H1 (cell line): ENCODE measurements at regions not wholly inside any gene's neighbourhood (a gene's known extent, or its start where the extent isn't known, plus 50 kb on each side); places are given as distances from the start of the nearest gene placed in this dataset.

Experiments
- CTCF ChIA-PET: fragments of 300-600 bp; sonication (Branson Sonifier 250); formaldehyde crosslinking; loops from one replicate; lab custom pipeline; 2021; ENCODE audit not compliant: partially characterized antibody; lab: Charles Lee
- POLR2A ChIA-PET: fragments of 300-600 bp; sonication (Branson Sonifier 250); formaldehyde crosslinking; loops from one replicate; lab custom pipeline; 2021; ENCODE audit warnings: inconsistent platforms; ENCODE audit not compliant: partially characterized antibody; lab: Charles Lee
- DNase-seq, 2 experiments: peaks; one replicate each; pipeline versions ENCODE4 v3.0.0 to v3.0.0-alpha.2; 2010 to 2022; ENCODE audit warnings: low spot score in 2 of 2, low read depth in 1 of 2, mixed read lengths in 1 of 2
- FAIRE-seq: peaks from 2 replicates; lab custom pipeline; 2011; peaks lifted over from hg19 to GRCh38; lab: Jason Lieb, UNC
- H2AFZ ChIP-seq: 2 replicates; pipeline ENCODE4 v1.8.1; 2012; ENCODE audit warnings: low read length, inconsistent platforms
- H2AK5ac ChIP-seq: 2 replicates; pipeline ENCODE4 v1.6.1; 2013; ENCODE audit warnings: low read depth, low read length
- H2BK120ac ChIP-seq: replicated peaks from 2 replicates; pipeline ENCODE3; 2013; ENCODE audit warnings: low read depth, low read length, inconsistent platforms
- H2BK12ac ChIP-seq: 2 replicates; pipeline ENCODE4 v1.6.1; 2013; ENCODE audit warnings: low read depth, low read length
- H2BK15ac ChIP-seq: 2 replicates; pipeline ENCODE4 v1.6.1; 2013; ENCODE audit warnings: low read length
- H2BK20ac ChIP-seq: 2 replicates; pipeline ENCODE4 v1.6.1; 2013; ENCODE audit warnings: low read length
- H2BK5ac ChIP-seq: 2 replicates; pipeline ENCODE4 v1.6.1; 2013; ENCODE audit warnings: low read depth, low read length
- H3K14ac ChIP-seq: 2 replicates; pipeline ENCODE4 v1.6.1; 2013; ENCODE audit warnings: inconsistent platforms; ENCODE audit not compliant: insufficient read length
- H3K18ac ChIP-seq: 2 replicates; pipeline ENCODE4 v1.6.1; 2013; ENCODE audit warnings: low read length; ENCODE audit errors: extremely low read depth
- H3K23ac ChIP-seq: 2 replicates; pipeline ENCODE4 v1.6.1; 2013; ENCODE audit warnings: inconsistent platforms; ENCODE audit not compliant: insufficient read length
- H3K23me2 ChIP-seq: 2 replicates; pipeline ENCODE4 v1.6.1; 2013; ENCODE audit warnings: low read depth, low read length
- H3K27ac ChIP-seq: 2 replicates; pipeline ENCODE4 v1.6.1; 2011; ENCODE audit warnings: low read depth, low read length, inconsistent platforms
- H3K27me3 ChIP-seq, 4 experiments: replicated peaks in 1 of 4; 1 replicate in 1 of 4; 2 replicates in 3 of 4; pipeline versions ENCODE4 v1.6.1 to v1.8.1; 2011 to 2013; ENCODE audit warnings: low read length in 3 of 4, mild to moderate bottlenecking in 3 of 4, inconsistent platforms in 2 of 4, mixed read lengths in 2 of 4, moderate library complexity in 1 of 4; ENCODE audit not compliant: control insufficient read depth in 3 of 4, insufficient read depth in 3 of 4; ENCODE audit errors: extremely low read depth in 1 of 4
- H3K36me3 ChIP-seq, 4 experiments: 2 replicates each; pipeline versions ENCODE4 v1.6.1 to v1.8.1; 2011 to 2013; ENCODE audit warnings: mild to moderate bottlenecking in 4 of 4, low read length in 3 of 4, moderate library complexity in 2 of 4, control low read depth in 1 of 4, inconsistent platforms in 1 of 4; ENCODE audit not compliant: insufficient read depth in 4 of 4, control insufficient read depth in 2 of 4
- H3K4ac ChIP-seq: replicated peaks from 2 replicates; pipeline ENCODE3; 2013; ENCODE audit warnings: low read length, low read depth, mixed read lengths, inconsistent platforms; ENCODE audit not compliant: insufficient read length
- H3K4me1 ChIP-seq, 4 experiments: replicated peaks in 1 of 4; 1 replicate in 1 of 4; 2 replicates in 3 of 4; pipeline versions ENCODE4 v1.6.1 to v1.8.1; 2011 to 2013; ENCODE audit warnings: low read length in 3 of 4, inconsistent platforms in 2 of 4, mixed read lengths in 1 of 4; ENCODE audit not compliant: insufficient read depth in 4 of 4, control insufficient read depth in 3 of 4
- H3K4me2 ChIP-seq, 2 experiments: 2 replicates each; pipeline versions ENCODE4 v1.6.1 to v1.8.1; 2011 to 2013; ENCODE audit warnings: low read depth in 2 of 2, low read length in 2 of 2, control low read depth in 1 of 2, inconsistent platforms in 1 of 2, mild to moderate bottlenecking in 1 of 2; ENCODE audit not compliant: insufficient read depth in 1 of 2
- H3K4me3 ChIP-seq, 4 experiments: fragments of 200-600, 300-600 bp in 1 of 4; sonication (generic), shearing (Covaris generic), sonication (Bioruptor Twin) in 1 of 4; 2 replicates each; pipeline versions ENCODE4 v1.5.1 to v1.8.1; 2011 to 2016; ENCODE audit warnings: low read length in 4 of 4, low read depth in 3 of 4, control low read depth in 2 of 4, inconsistent platforms in 2 of 4, mild to moderate bottlenecking in 2 of 4, mixed read lengths in 1 of 4, moderate library complexity in 1 of 4; ENCODE audit not compliant: insufficient read depth in 2 of 4; ENCODE audit errors: extremely low read depth in 1 of 4
- H3K56ac ChIP-seq: replicated peaks from 2 replicates; pipeline ENCODE3; 2013; ENCODE audit warnings: low read depth, mild to moderate bottlenecking, mixed read lengths, low read length, inconsistent platforms; ENCODE audit not compliant: insufficient read length
- H3K79me1 ChIP-seq: 2 replicates; pipeline ENCODE4 v1.6.1; 2013; ENCODE audit warnings: low read depth, low read length, control low read depth
- H3K79me2 ChIP-seq, 2 experiments: 2 replicates each; pipeline versions ENCODE4 v1.6.1 to v1.8.1; 2012 to 2013; ENCODE audit warnings: low read length in 2 of 2, mild to moderate bottlenecking in 2 of 2, inconsistent platforms in 1 of 2; ENCODE audit not compliant: insufficient read depth in 2 of 2, control insufficient read depth in 1 of 2
- H3K9ac ChIP-seq, 4 experiments: replicated peaks in 1 of 4; 1 replicate in 1 of 4; 2 replicates in 3 of 4; pipeline versions ENCODE4 v1.6.1 to v1.8.1; 2011 to 2013; ENCODE audit warnings: low read depth in 3 of 4, low read length in 3 of 4, control low read depth in 2 of 4, mild to moderate bottlenecking in 2 of 4, moderate library complexity in 2 of 4, inconsistent platforms in 1 of 4; ENCODE audit errors: extremely low read depth in 1 of 4
- H3K9me3 ChIP-seq, 2 experiments: 2 replicates each; pipeline versions ENCODE4 v1.6.1 to v1.8.1; 2012 to 2013; ENCODE audit warnings: mild to moderate bottlenecking in 2 of 2, moderate library complexity in 2 of 2, control low read depth in 1 of 2, inconsistent platforms in 1 of 2, low read depth in 1 of 2, low read length in 1 of 2, mixed read lengths in 1 of 2; ENCODE audit not compliant: insufficient read depth in 2 of 2
- H4K20me1 ChIP-seq, 2 experiments: replicated peaks in 1 of 2; 2 replicates each; pipeline versions ENCODE3 to v1.8.1; 2011 to 2013; ENCODE audit warnings: inconsistent platforms in 2 of 2, low read length in 2 of 2, mild to moderate bottlenecking in 1 of 2; ENCODE audit not compliant: insufficient read depth in 2 of 2, control insufficient read depth in 1 of 2
- H4K5ac ChIP-seq: 2 replicates; pipeline ENCODE4 v1.6.1; 2013; ENCODE audit warnings: low read length, low read depth, mixed read lengths, inconsistent platforms; ENCODE audit not compliant: insufficient read length
- H4K8ac ChIP-seq: 2 replicates; pipeline ENCODE4 v1.8.0; 2013; ENCODE audit warnings: mild to moderate bottlenecking, moderate library complexity, low read length, inconsistent platforms; ENCODE audit not compliant: insufficient read depth; ENCODE audit errors: extremely low read depth
- H4K91ac ChIP-seq: replicated peaks from 2 replicates; pipeline ENCODE3; 2013; ENCODE audit warnings: low read length, mixed read lengths, inconsistent platforms; ENCODE audit not compliant: insufficient read length
- CEBPB ChIP-seq: IDR thresholded peaks from 2 replicates; pipeline ENCODE4 v1.6.1; 2012; ENCODE audit warnings: low read depth, low read length
- EGR1 ChIP-seq: IDR thresholded peaks from 2 replicates; pipeline ENCODE4 v1.6.1; 2011; ENCODE audit warnings: low read depth, low read length, borderline replicate concordance
- POU5F1 ChIP-seq: IDR thresholded peaks from 2 replicates; pipeline ENCODE4 v1.6.1; 2011; ENCODE audit warnings: low read depth, mild to moderate bottlenecking, low read length, moderate library complexity
- RNF2 ChIP-seq: fragments of 200-900, 300-1000 bp; sonication (generic); IDR thresholded peaks from 2 replicates; pipeline ENCODE4 v1.7.1; 2016; ENCODE audit warnings: borderline replicate concordance, low read depth, mild to moderate bottlenecking, antibody characterized with exemption, low read length; ENCODE audit not compliant: poor library complexity, severe bottlenecking; ENCODE audit errors: missing control alignments
- TBP ChIP-seq: IDR thresholded peaks from 2 replicates; pipeline ENCODE4 v1.6.1; 2011; ENCODE audit warnings: low read depth, low read length, improper control_type of control experiment
- WGBS, 2 experiments: shearing (Covaris generic) in 1 of 2; methylation state at CpG; one replicate each; pipeline versions ENCODE4 v1.1.6 to v1.1.7; 2013 to 2015; ENCODE audit warnings: low lambda C conversion rate in 2 of 2, mixed read lengths in 2 of 2, inconsistent platforms in 1 of 2, low coverage in 1 of 2, missing lambda C conversion rate in 1 of 2; ENCODE audit not compliant: insufficient replicate concordance in 2 of 2, insufficient coverage in 1 of 2, insufficient read length in 1 of 2; ENCODE audit errors: extremely low coverage in 1 of 2, missing lambda C conversion rate in 1 of 2; 5-methylcytosine and 5-hydroxymethylcytosine counted together

GRCh38 chr20:43820731-43821330, 93.8 kb upstream of the TOX2 start:
- no peaks in the 10 kb centered on the region for H3K36me3 ChIP-seq
- H2AK5ac ChIP-seq, result no peak overlapping the region
- peaks cover 0 to 3% of the 10 kb centered on the region in 2 experiments for H4K20me1 ChIP-seq
- no peaks in the 10 kb centered on the region for H3K23me2 ChIP-seq
- H2AFZ ChIP-seq, result no peak overlapping the region
- no peak overlapping the region for H3K23ac ChIP-seq
- no peak overlapping the region for H2BK15ac ChIP-seq
- H2BK5ac ChIP-seq, result no peak overlapping the region
- H4K5ac ChIP-seq, result no peak overlapping the region
- no peaks in the 10 kb centered on the region for H3K4me1 ChIP-seq
- no peak overlapping the region for H2BK20ac ChIP-seq
- POLR2A ChIA-PET, result no interaction called here
- H3K4me2 ChIP-seq, result no peak overlapping the region
- DNase-seq (no peak), FAIRE-seq (no peak)
- CTCF ChIA-PET, result interaction anchor here (0.7 kb wide), 2 partner anchors 20 to 346 kb away, joined by 3 read pairs; no protein-coding TSS in a partner anchor
- H2BK12ac ChIP-seq, result no peak overlapping the region
- no peak overlapping the region for H4K8ac ChIP-seq
- H3K14ac ChIP-seq, result no peak overlapping the region
- H3K18ac ChIP-seq, result no peak overlapping the region
- no peaks in the 10 kb centered on the region for H3K27me3 ChIP-seq
- no peaks in the 10 kb centered on the region for H3K79me2 ChIP-seq
- no peak overlapping the region for H2BK120ac ChIP-seq
- no peak overlapping the region for H3K4ac ChIP-seq
- no peak overlapping the region for H3K27ac ChIP-seq
- H3K9me3 ChIP-seq, result no peaks in the 10 kb centered on the region
- 79% methylated on average over 7 of the region's 7 CpGs; no CpG with 5 or more reads in 1 of the 2 experiments for WGBS, 2 experiments
- H3K79me1 ChIP-seq, result no peaks in the 10 kb centered on the region
- H3K56ac ChIP-seq, result no peak overlapping the region
- no peak overlapping the region for H3K9ac ChIP-seq
- H3K4me3 ChIP-seq, result no peak overlapping the region
- H4K91ac ChIP-seq, result no peak overlapping the region
- TF ChIP-seq CEBPB, result no peak
- TF ChIP-seq EGR1, result no peak
- no peak for TF ChIP-seq RNF2
- no peak for TF ChIP-seq POU5F1
- TF ChIP-seq TBP, result no peak
